ENCODE measurements at regions not wholly inside any gene's neighbourhood (a gene's known extent, or its start where the extent isn't known, plus 50 kb on each side); places are given as distances from the start of the nearest gene placed in this dataset.

DNA sequence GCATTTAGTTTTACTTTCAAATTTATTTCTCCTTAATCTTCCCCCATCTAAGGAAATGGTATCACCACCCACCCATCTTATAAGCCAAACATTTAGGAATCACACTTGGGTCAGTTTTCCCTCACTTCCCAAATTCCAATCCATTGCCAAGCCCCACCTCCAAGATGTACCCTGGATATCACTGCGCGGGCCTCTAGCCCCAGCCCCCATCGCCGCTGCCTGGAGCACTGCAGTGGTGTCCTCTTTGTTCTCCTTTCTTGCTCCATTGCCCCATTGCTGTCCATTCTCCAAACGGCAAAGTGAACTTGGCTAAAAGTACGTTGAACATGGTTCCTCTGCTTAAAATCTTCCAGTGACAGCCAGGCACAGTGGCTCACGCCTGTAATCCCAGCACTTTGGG lies 267.8 kb downstream of the SHOX2 start:
- no peak overlapping the region for H3K4me2 ChIP-seq (ENCODE audit: low read length)
- H3K9me3 ChIP-seq (ENCODE audit: low read length), result no peaks in the 10 kb centered on the region
- H3K9ac ChIP-seq (ENCODE audit: low read length), result no peak overlapping the region
- no peaks in the 10 kb centered on the region for H3K36me3 ChIP-seq (ENCODE audit: insufficient read depth, low read length)
- H3K27me3 ChIP-seq (ENCODE audit: insufficient read depth, low read length), result no peaks in the 10 kb centered on the region
- no peak overlapping the region for H3K4me3 ChIP-seq (ENCODE audit: low read depth, low read length, poor library complexity, severe bottlenecking)
- H4K20me1 ChIP-seq (ENCODE audit: insufficient read depth, low read length), result no peaks in the 10 kb centered on the region
- no peaks in the 10 kb centered on the region for H3K79me2 ChIP-seq (ENCODE audit: insufficient read depth, low read length)
- H2AFZ ChIP-seq (ENCODE audit: low read length), result no peak overlapping the region
- H3K4me1 ChIP-seq (ENCODE audit: insufficient read depth, low read length, severe bottlenecking), result no peaks in the 10 kb centered on the region
- no peaks in the 10 kb centered on the region for H3F3A ChIP-seq (ENCODE audit: insufficient read depth, low read length)
- no peaks in the 10 kb centered on the region for H3K9me2 ChIP-seq (ENCODE audit: low read depth, low read length)
- no peak for TF ChIP-seq EZH2 (IDR thresholded peaks at IDR 0.05; ENCODE audit: borderline replicate concordance, low read length)
- TF ChIP-seq, protein P1, sequence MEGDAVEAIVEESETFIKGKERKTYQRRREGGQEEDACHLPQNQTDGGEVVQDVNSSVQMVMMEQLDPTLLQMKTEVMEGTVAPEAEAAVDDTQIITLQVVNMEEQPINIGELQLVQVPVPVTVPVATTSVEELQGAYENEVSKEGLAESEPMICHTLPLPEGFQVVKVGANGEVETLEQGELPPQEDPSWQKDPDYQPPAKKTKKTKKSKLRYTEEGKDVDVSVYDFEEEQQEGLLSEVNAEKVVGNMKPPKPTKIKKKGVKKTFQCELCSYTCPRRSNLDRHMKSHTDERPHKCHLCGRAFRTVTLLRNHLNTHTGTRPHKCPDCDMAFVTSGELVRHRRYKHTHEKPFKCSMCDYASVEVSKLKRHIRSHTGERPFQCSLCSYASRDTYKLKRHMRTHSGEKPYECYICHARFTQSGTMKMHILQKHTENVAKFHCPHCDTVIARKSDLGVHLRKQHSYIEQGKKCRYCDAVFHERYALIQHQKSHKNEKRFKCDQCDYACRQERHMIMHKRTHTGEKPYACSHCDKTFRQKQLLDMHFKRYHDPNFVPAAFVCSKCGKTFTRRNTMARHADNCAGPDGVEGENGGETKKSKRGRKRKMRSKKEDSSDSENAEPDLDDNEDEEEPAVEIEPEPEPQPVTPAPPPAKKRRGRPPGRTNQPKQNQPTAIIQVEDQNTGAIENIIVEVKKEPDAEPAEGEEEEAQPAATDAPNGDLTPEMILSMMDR (IDR thresholded peaks at IDR 0.05; ENCODE audit: low read length), result no peak
- H3K27ac ChIP-seq (ENCODE audit: low read depth, low read length, poor library complexity, severe bottlenecking), result no peak overlapping the region

DNA sequence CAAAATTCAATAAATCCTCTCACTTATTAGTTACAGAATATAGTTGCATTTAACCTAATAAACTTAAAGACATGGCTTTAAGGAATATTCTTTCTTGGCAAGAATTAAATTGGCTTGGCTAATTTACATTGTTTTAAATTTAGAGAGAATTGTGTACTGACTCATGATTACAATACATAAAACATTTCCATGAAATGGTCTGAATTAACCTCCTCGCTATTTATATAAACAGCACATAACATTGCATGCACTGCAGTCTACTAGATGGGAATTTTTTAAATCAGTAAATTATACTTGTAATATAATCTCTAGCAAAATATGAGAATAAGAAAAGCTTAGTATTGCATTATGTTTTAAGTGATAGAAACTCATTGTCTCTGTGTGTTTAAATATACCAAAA lies 268.9 kb downstream of the SHOX2 start:
- no peaks in the 10 kb centered on the region for H3K9me2 ChIP-seq (ENCODE audit: low read depth, low read length)
- H3K4me2 ChIP-seq (ENCODE audit: low read length), result no peak overlapping the region
- H4K20me1 ChIP-seq (ENCODE audit: insufficient read depth, low read length), result no peaks in the 10 kb centered on the region
- no peaks in the 10 kb centered on the region for H3F3A ChIP-seq (ENCODE audit: insufficient read depth, low read length)
- no peaks in the 10 kb centered on the region for H3K4me1 ChIP-seq (ENCODE audit: insufficient read depth, low read length, severe bottlenecking)
- H3K9ac ChIP-seq (ENCODE audit: low read length), result no peak overlapping the region
- H3K79me2 ChIP-seq (ENCODE audit: insufficient read depth, low read length), result no peaks in the 10 kb centered on the region
- H3K4me3 ChIP-seq (ENCODE audit: low read depth, low read length, poor library complexity, severe bottlenecking), result no peak overlapping the region
- no peaks in the 10 kb centered on the region for H3K27me3 ChIP-seq (ENCODE audit: insufficient read depth, low read length)
- no peaks in the 10 kb centered on the region for H3K9me3 ChIP-seq (ENCODE audit: low read length)
- no peak overlapping the region for H2AFZ ChIP-seq (ENCODE audit: low read length)
- no peaks in the 10 kb centered on the region for H3K36me3 ChIP-seq (ENCODE audit: insufficient read depth, low read length)
- no peak overlapping the region for H3K27ac ChIP-seq (ENCODE audit: low read depth, low read length, poor library complexity, severe bottlenecking)
- no peak for TF ChIP-seq EZH2 (IDR thresholded peaks at IDR 0.05; ENCODE audit: borderline replicate concordance, low read length)
- TF ChIP-seq, protein P1 (IDR thresholded peaks at IDR 0.05; ENCODE audit: low read length), result no peak

DNA sequence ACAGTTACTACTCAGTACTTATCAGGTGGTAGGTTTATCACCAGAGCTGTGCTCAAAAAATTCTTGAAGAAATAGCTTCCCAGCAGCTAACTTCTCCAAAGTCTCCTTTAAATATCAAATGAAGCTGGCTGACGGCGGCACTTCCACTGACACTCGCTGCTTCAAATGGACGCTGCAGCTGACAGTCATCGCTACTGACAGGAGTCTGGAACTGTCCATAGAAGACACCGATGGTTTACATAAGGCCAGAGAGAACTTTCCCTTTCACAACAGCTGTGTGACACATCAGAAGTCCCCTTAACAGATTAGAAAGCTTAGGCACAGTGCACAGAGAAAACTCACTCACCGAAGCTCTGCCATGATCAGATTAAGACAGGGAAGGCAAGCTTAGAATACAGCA lies 270.2 kb downstream of the SHOX2 start:
- Histone ChIP-seq H3K9me2 (ENCODE audit: low read depth, low read length) (no peaks in the 10 kb centered on the region), H3K4me2 (ENCODE audit: low read length) (no peak overlapping the region), H3K4me1 (ENCODE audit: insufficient read depth, low read length, severe bottlenecking) (no peaks in the 10 kb centered on the region), H3K9me3 (ENCODE audit: low read length) (no peaks in the 10 kb centered on the region), H3K27ac (ENCODE audit: low read depth, low read length, poor library complexity, severe bottlenecking) (no peak overlapping the region), H3K36me3 (ENCODE audit: insufficient read depth, low read length) (no peaks in the 10 kb centered on the region), H3K27me3 (ENCODE audit: insufficient read depth, low read length) (no peaks in the 10 kb centered on the region), H3K79me2 (ENCODE audit: insufficient read depth, low read length) (no peaks in the 10 kb centered on the region), H3F3A (ENCODE audit: insufficient read depth, low read length) (no peaks in the 10 kb centered on the region), H3K9ac (ENCODE audit: low read length) (no peak overlapping the region), H2AFZ (ENCODE audit: low read length) (no peak overlapping the region), H4K20me1 (ENCODE audit: insufficient read depth, low read length) (no peaks in the 10 kb centered on the region), H3K4me3 (ENCODE audit: low read depth, low read length, poor library complexity, severe bottlenecking) (no peak overlapping the region)
- no peak for TF ChIP-seq EZH2 (IDR thresholded peaks at IDR 0.05; ENCODE audit: borderline replicate concordance, low read length)
- TF ChIP-seq, protein P1 (IDR thresholded peaks at IDR 0.05; ENCODE audit: low read length), result no peak
